Activated gamma-delta T cell treated with anti-CD3 and anti-CD28 coated beads, Interleukin-2, amount 50 U/mL, for 16 hours (primary cell): ENCODE measurements at regions not wholly inside any gene's neighbourhood (a gene's known extent, or its start where the extent isn't known, plus 50 kb on each side); places are given as distances from the start of the nearest gene placed in this dataset.

Source experiments
- DNase-seq: peaks from one replicate; pipeline ENCODE4 v3.0.0-alpha.2; 2020; ENCODE audit warnings: low read depth

- no peak for DNase-seq
Observed at GRCh38 chr21:15370462-15370975, 305.7 kb upstream of the NRIP1 start.

- no peak for DNase-seq
Observed at GRCh38 chr21:15373941-15374340, 309.1 kb upstream of the NRIP1 start.

GRCh38 chr21:15379776-15380175 is 315.0 kb upstream of the NRIP1 start:
- DNase-seq = no peak

- DNase-seq = no peak
Observed at GRCh38 chr21:15383588-15383987, 318.8 kb upstream of the NRIP1 start.

GRCh38 chr21:15390049-15390448 is 325.2 kb upstream of the NRIP1 start:
- no peak for DNase-seq

- DNase-seq = no peak
Observed at GRCh38 chr21:15397258-15397657, 332.5 kb upstream of the NRIP1 start.

GRCh38 chr21:15400905-15401304 is 328.9 kb upstream of the USP25 start:
- no peak for DNase-seq

GRCh38 chr21:15401331-15401730 is 328.5 kb upstream of the USP25 start:
- no peak for DNase-seq

GRCh38 chr21:15405214-15405613 is 324.6 kb upstream of the USP25 start:
- no peak for DNase-seq

GRCh38 chr21:15406791-15407190 is 323.0 kb upstream of the USP25 start:
- DNase-seq = no peak

- DNase-seq = no peak
Observed at GRCh38 chr21:15407585-15407984, 322.2 kb upstream of the USP25 start.

GRCh38 chr21:15408089-15408488 is 321.7 kb upstream of the USP25 start:
- no peak for DNase-seq

- no peak for DNase-seq
Observed at GRCh38 chr21:15409031-15409430, 320.8 kb upstream of the USP25 start.

GRCh38 chr21:15410853-15411252 is 318.9 kb upstream of the USP25 start:
- no peak for DNase-seq

- no peak for DNase-seq
Observed at GRCh38 chr21:15414057-15414456, 315.7 kb upstream of the USP25 start.

GRCh38 chr21:15415541-15416261 is 314.1 kb upstream of the USP25 start:
- DNase-seq = no peak

GRCh38 chr21:15421441-15421881 is 308.3 kb upstream of the USP25 start:
- no peak for DNase-seq

GRCh38 chr21:15421947-15422346 is 307.8 kb upstream of the USP25 start:
- no peak for DNase-seq

GRCh38 chr21:15422783-15423182 is 307.0 kb upstream of the USP25 start:
- no peak for DNase-seq

- DNase-seq = no peak
Observed at GRCh38 chr21:15423676-15424445, 305.9 kb upstream of the USP25 start.

- no peak for DNase-seq
Observed at GRCh38 chr21:15425049-15425448, 304.7 kb upstream of the USP25 start.

- DNase-seq = no peak
Observed at GRCh38 chr21:15430023-15430422, 299.8 kb upstream of the USP25 start.

- DNase-seq = no peak
Observed at GRCh38 chr21:15430577-15430976, 299.2 kb upstream of the USP25 start.
